Stomach (tissue), 4 donors: ENCODE measurements at regions not wholly inside any gene's neighbourhood (a gene's known extent, or its start where the extent isn't known, plus 50 kb on each side); places are given as distances from the start of the nearest gene placed in this dataset.

Source experiments
- EP300 ChIP-seq: sonication (generic); formaldehyde crosslinking; IDR thresholded peaks from one replicate; pipeline ENCODE4 v1.6.1; 2017; ENCODE audit warnings: antibody characterized with exemption
- POLR2A ChIP-seq, 4 donors: fragments of 450-650 bp; IDR thresholded peaks; one replicate each; pipeline ENCODE4 v1.6.1; 2016; ENCODE audit warnings: antibody characterized with exemption in 4 of 4, control low read depth in 2 of 4, mild to moderate bottlenecking in 1 of 4, moderate library complexity in 1 of 4
- TF ChIP-seq, protein P1 (sequence below), 7 experiments: fragments of 450-650 bp in 4 of 7; fragments of 200-600 bp in 3 of 7; sonication (generic) in 3 of 7; IDR thresholded peaks; one replicate each; pipeline ENCODE4 v1.5.1; 2016 to 2019; ENCODE audit warnings: antibody characterized with exemption in 7 of 7, control low read depth in 2 of 7, mild to moderate bottlenecking in 1 of 7

DNA sequence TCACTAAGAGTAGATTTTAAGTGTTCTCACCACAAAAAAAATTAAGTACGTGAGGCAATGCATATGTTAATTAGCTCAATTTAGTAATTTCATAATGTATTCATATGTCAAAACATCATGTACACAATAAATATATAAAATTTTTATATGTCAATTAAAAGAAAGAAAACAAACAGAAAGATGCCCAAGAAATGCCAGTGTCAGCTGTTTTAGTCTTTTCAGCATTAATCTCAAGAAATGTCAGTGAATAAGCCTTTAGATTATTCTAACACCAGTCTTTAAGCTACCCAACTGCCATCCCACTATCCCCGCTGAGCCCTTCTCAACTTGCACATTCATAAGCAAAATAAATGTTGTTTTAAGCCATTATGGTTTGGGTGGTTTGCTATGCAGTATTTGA lies 76.5 kb downstream of the C1D start:
- TF ChIP-seq, protein P1, sequence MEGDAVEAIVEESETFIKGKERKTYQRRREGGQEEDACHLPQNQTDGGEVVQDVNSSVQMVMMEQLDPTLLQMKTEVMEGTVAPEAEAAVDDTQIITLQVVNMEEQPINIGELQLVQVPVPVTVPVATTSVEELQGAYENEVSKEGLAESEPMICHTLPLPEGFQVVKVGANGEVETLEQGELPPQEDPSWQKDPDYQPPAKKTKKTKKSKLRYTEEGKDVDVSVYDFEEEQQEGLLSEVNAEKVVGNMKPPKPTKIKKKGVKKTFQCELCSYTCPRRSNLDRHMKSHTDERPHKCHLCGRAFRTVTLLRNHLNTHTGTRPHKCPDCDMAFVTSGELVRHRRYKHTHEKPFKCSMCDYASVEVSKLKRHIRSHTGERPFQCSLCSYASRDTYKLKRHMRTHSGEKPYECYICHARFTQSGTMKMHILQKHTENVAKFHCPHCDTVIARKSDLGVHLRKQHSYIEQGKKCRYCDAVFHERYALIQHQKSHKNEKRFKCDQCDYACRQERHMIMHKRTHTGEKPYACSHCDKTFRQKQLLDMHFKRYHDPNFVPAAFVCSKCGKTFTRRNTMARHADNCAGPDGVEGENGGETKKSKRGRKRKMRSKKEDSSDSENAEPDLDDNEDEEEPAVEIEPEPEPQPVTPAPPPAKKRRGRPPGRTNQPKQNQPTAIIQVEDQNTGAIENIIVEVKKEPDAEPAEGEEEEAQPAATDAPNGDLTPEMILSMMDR (IDR thresholded peaks at IDR 0.05): no peak
- TF ChIP-seq POLR2A (IDR thresholded peaks at IDR 0.05) (no peak), EP300 (no peak)
